NCI-H1694 treated with DMSO at 0.1 percent for 48 hours (cell line): ENCODE measurements at regions not wholly inside any gene's neighbourhood (a gene's known extent, or its start where the extent isn't known, plus 50 kb on each side); places are given as distances from the start of the nearest gene placed in this dataset.
A peak's percentile ranks its signal among the peaks of the same experiment; 100 is the strongest.

Source experiments
- DNase-seq: peaks from one replicate; lab custom pipeline; 2025; lab: John Stamatoyannopoulos, UW

GRCh38 chr5:84685121-84685894, 300.6 kb upstream of the EDIL3 start:
- DNase-seq = no peak

GRCh38 chr5:84683594-84683993, 298.9 kb upstream of the EDIL3 start:
- no peak for DNase-seq

GRCh38 chr5:84682531-84682930, 297.9 kb upstream of the EDIL3 start:
- no peak for DNase-seq

- DNase-seq = no peak
These were observed 296.2 kb upstream of the EDIL3 start for GRCh38 chr5:84680908-84681307.

- no peak for DNase-seq
These were observed 289.1 kb upstream of the EDIL3 start for GRCh38 chr5:84673785-84674184.

GRCh38 chr5:84667576-84667975, 282.9 kb upstream of the EDIL3 start:
- DNase-seq = no peak

- no peak for DNase-seq
These were observed 265.7 kb upstream of the EDIL3 start for GRCh38 chr5:84650429-84650828.

GRCh38 chr5:84647581-84647980, 262.9 kb upstream of the EDIL3 start:
- DNase-seq = no peak

- no peak for DNase-seq
These were observed 258.1 kb upstream of the EDIL3 start for GRCh38 chr5:84642795-84643194.

GRCh38 chr5:84642324-84642723, 257.6 kb upstream of the EDIL3 start:
- no peak for DNase-seq

GRCh38 chr5:84637662-84638375, 253.1 kb upstream of the EDIL3 start:
- DNase-seq = no peak

GRCh38 chr5:84635235-84636055, 250.8 kb upstream of the EDIL3 start:
- no peak for DNase-seq

- no peak for DNase-seq
These were observed 249.6 kb upstream of the EDIL3 start for GRCh38 chr5:84634256-84634655.

- DNase-seq = no peak
These were observed 247.7 kb upstream of the EDIL3 start for GRCh38 chr5:84632418-84632817.

- no peak for DNase-seq
These were observed 244.2 kb upstream of the EDIL3 start for GRCh38 chr5:84628918-84629317.

GRCh38 chr5:84623019-84623418, 238.3 kb upstream of the EDIL3 start:
- DNase-seq = no peak

- no peak for DNase-seq
These were observed 237.8 kb upstream of the EDIL3 start for GRCh38 chr5:84622461-84622860.

GRCh38 chr5:84618262-84618661, 233.6 kb upstream of the EDIL3 start:
- no peak for DNase-seq

GRCh38 chr5:84614906-84615305, 230.2 kb upstream of the EDIL3 start:
- peak; percentile 95 for DNase-seq

- DNase-seq = no peak
These were observed 222.1 kb upstream of the EDIL3 start for GRCh38 chr5:84606784-84607183.

- no peak for DNase-seq
These were observed 220.6 kb upstream of the EDIL3 start for GRCh38 chr5:84605241-84605640.

GRCh38 chr5:84603568-84604185, 219.0 kb upstream of the EDIL3 start:
- no peak for DNase-seq
